PC-3 (cell line): ENCODE measurements at regions not wholly inside any gene's neighbourhood (a gene's known extent, or its start where the extent isn't known, plus 50 kb on each side); places are given as distances from the start of the nearest gene placed in this dataset.

Source experiments
- CTCF ChIP-seq: fragments of 300-600 bp; sonication (generic); conservative IDR thresholded peaks from 2 replicates; pipeline ENCODE4 v1.5.1; 2017; ENCODE audit warnings: antibody characterized with exemption, low read depth, mild to moderate bottlenecking, low read length
- EZH2 ChIP-seq: fragments of 300-600 bp; sonication (generic); IDR thresholded peaks from one replicate; pipeline ENCODE4 v1.6.1; 2017; ENCODE audit warnings: antibody characterized with exemption, mild to moderate bottlenecking, low read length; ENCODE audit not compliant: unreplicated experiment
- EZH2phosphoT487 ChIP-seq: fragments of 300-600 bp; sonication (generic); IDR thresholded peaks from 2 replicates; pipeline ENCODE4 v1.6.1; 2018; ENCODE audit warnings: mild to moderate bottlenecking, antibody characterized with exemption, low read length, borderline replicate concordance

GRCh38 chr11:69558519-69558941, 77.1 kb downstream of the LINC01488 start:
- TF ChIP-seq EZH2 (no peak), CTCF (no peak), EZH2phosphoT487 (no peak)
